ENCODE measurements at regions not wholly inside any gene's neighbourhood (a gene's known extent, or its start where the extent isn't known, plus 50 kb on each side); places are given as distances from the start of the nearest gene placed in this dataset.

- Histone ChIP-seq H3K4me1 (ENCODE audit: insufficient read depth) (no peaks in the 10 kb centered on the region), H3K4me3 (ENCODE audit: low read depth, low read length) (no peak overlapping the region), H3K27ac (ENCODE audit: low read depth) (no peak overlapping the region), H3K36me3 (ENCODE audit: insufficient read depth) (no peaks in the 10 kb centered on the region)
- WGBS: 78% methylated on average over 9 of the region's 9 CpGs
- no peak for DNase-seq (ENCODE audit: extremely low spot score)
These were observed 209.3 kb upstream of the MYT1L start for GRCh38 chr2:2540406-2540805.

- Histone ChIP-seq H3K27ac (ENCODE audit: low read depth) (no peak overlapping the region), H3K4me1 (ENCODE audit: insufficient read depth) (no peaks in the 10 kb centered on the region), H3K36me3 (ENCODE audit: insufficient read depth) (no peaks in the 10 kb centered on the region), H3K4me3 (ENCODE audit: low read depth, low read length) (no peak overlapping the region)
- WGBS: 77% methylated on average over 11 of the region's 11 CpGs
- no peak for DNase-seq (ENCODE audit: extremely low spot score)
These were observed 205.5 kb upstream of the MYT1L start for GRCh38 chr2:2536416-2537056.

- H3K27ac ChIP-seq (ENCODE audit: low read depth): no peak overlapping the region
These were observed 199.3 kb upstream of the MYT1L start for GRCh38 chr2:2530334-2530733.

GRCh38 chr2:2528846-2529245 is 197.8 kb upstream of the MYT1L start:
- H3K4me3 ChIP-seq (ENCODE audit: low read depth, low read length): no peak overlapping the region
- H3K27ac ChIP-seq (ENCODE audit: low read depth): no peak overlapping the region
- no peaks in the 10 kb centered on the region for H3K36me3 ChIP-seq (ENCODE audit: insufficient read depth)
- H3K4me1 ChIP-seq (ENCODE audit: insufficient read depth): no peaks in the 10 kb centered on the region
- no peak for DNase-seq (ENCODE audit: extremely low spot score)
- 85% methylated on average over 15 of the region's 15 CpGs for WGBS

More at GRCh38 chr2:2530334-2530733, 199.3 kb upstream of the MYT1L start:
- H3K36me3 ChIP-seq (ENCODE audit: insufficient read depth): no peaks in the 10 kb centered on the region
- H3K4me1 ChIP-seq (ENCODE audit: insufficient read depth): no peaks in the 10 kb centered on the region
- no peak overlapping the region for H3K4me3 ChIP-seq (ENCODE audit: low read depth, low read length)
- DNase-seq (ENCODE audit: extremely low spot score): no peak
- WGBS: 86% methylated on average over 10 of the region's 10 CpGs

- Histone ChIP-seq H3K36me3 (ENCODE audit: insufficient read depth) (no peaks in the 10 kb centered on the region), H3K27ac (ENCODE audit: low read depth) (no peak overlapping the region), H3K4me3 (ENCODE audit: low read depth, low read length) (no peak overlapping the region), H3K4me1 (ENCODE audit: insufficient read depth) (no peaks in the 10 kb centered on the region)
- DNase-seq (ENCODE audit: extremely low spot score): no peak
- 66% methylated on average over 6 of the region's 6 CpGs for WGBS
These were observed 196.1 kb upstream of the MYT1L start for GRCh38 chr2:2527148-2527547.

GRCh38 chr2:2524348-2524941 is 193.4 kb upstream of the MYT1L start:
- Histone ChIP-seq H3K4me3 (ENCODE audit: low read depth, low read length) (no peak overlapping the region), H3K36me3 (ENCODE audit: insufficient read depth) (no peaks in the 10 kb centered on the region), H3K4me1 (ENCODE audit: insufficient read depth) (no peaks in the 10 kb centered on the region), H3K27ac (ENCODE audit: low read depth) (no peak overlapping the region)
- DNase-seq (ENCODE audit: extremely low spot score): no peak
- 58% methylated on average over 12 of the region's 12 CpGs for WGBS

DNA sequence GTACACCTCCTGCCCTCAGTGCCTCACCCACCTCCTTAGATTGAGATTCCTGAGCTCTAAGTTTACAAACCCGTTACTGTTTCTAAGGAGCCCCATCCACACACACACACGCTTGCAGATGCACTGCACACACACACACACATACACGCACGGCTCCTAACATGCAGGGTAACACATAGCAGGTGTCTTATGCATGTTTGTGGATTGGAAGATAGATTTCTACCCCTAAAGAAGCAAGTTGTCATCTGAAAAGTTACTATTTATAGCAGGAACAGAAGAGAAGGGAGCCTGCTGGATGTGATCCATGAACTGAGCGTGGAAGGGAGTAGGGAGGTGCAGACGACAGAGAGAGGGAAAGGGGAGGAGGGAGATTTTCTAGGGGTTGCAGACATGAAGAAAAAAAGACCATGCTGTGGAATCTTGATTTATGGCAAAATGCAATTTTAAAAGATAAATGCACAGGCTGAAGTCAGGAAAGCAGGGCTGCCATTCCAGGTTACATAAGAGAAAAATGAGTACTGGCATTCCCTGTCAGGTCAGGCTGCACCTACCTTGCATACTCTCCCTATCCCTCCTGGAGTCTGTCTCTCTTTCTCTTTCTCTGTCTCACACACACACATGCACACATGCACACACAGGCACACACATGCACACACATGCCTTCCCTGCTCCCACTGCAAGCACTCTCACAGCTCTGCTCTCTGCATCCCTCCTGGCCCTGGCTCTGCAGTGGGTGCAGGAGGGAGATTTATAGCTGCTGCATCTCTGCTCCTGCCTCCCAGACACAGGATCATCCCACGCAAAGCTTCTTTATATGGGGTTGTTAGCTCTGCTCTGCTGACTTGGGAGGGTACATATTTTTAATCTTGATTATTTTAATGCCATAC is 192.6 kb upstream of the MYT1L start:
- WGBS: 27% methylated on average over 7 of the region's 7 CpGs
- H3K4me1 ChIP-seq (ENCODE audit: insufficient read depth): no peaks in the 10 kb centered on the region
- no peak overlapping the region for H3K27ac ChIP-seq (ENCODE audit: low read depth)
- H3K4me3 ChIP-seq (ENCODE audit: low read depth, low read length): no peak overlapping the region
- no peaks in the 10 kb centered on the region for H3K36me3 ChIP-seq (ENCODE audit: insufficient read depth)
- no peak for DNase-seq (ENCODE audit: extremely low spot score)

DNA sequence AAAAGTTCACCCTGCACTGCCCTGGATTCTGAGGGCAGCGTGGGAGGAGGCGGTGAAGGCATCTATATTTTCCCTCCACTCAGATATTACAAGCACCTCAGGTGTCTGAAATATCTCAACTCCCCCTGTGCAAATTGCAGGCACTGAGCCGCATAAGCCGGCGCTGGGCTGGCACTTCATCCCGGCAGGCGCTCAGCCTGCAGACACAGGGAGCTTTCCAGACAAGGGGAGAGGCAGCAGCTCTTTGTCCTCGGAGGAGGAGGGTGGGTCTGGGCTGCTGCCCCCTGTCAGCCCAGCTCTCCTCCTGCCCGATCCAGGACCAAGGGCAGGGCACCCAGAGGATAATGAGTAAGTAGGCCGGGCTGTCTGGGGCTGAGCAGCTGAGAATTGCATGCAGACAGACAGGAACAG is 189.3 kb upstream of the MYT1L start:
- H3K36me3 ChIP-seq (ENCODE audit: insufficient read depth): no peaks in the 10 kb centered on the region
- no peak overlapping the region for H3K27ac ChIP-seq (ENCODE audit: low read depth)
- H3K4me1 ChIP-seq (ENCODE audit: insufficient read depth): no peaks in the 10 kb centered on the region
- H3K4me3 ChIP-seq (ENCODE audit: low read depth, low read length): no peak overlapping the region
- DNase-seq (ENCODE audit: extremely low spot score): no peak
- 65% methylated on average over 10 of the region's 10 CpGs for WGBS

- WGBS: 45% methylated on average over 1 of the region's 1 CpG
- no peak overlapping the region for H3K27ac ChIP-seq (ENCODE audit: low read depth)
- no peak overlapping the region for H3K4me3 ChIP-seq (ENCODE audit: low read depth, low read length)
- H3K4me1 ChIP-seq (ENCODE audit: insufficient read depth): no peaks in the 10 kb centered on the region
- no peak for DNase-seq (ENCODE audit: extremely low spot score)
- no peaks in the 10 kb centered on the region for H3K36me3 ChIP-seq (ENCODE audit: insufficient read depth)
These were observed 188.3 kb upstream of the MYT1L start for GRCh38 chr2:2519381-2519780.

GRCh38 chr2:2517399-2517798 is 186.3 kb upstream of the MYT1L start:
- Histone ChIP-seq H3K36me3 (ENCODE audit: insufficient read depth) (no peaks in the 10 kb centered on the region), H3K4me3 (ENCODE audit: low read depth, low read length) (no peak overlapping the region), H3K27ac (ENCODE audit: low read depth) (no peak overlapping the region), H3K4me1 (ENCODE audit: insufficient read depth) (no peaks in the 10 kb centered on the region)
- no peak for DNase-seq (ENCODE audit: extremely low spot score)
- WGBS: 84% methylated on average over 2 of the region's 2 CpGs

- Histone ChIP-seq H3K36me3 (ENCODE audit: insufficient read depth) (no peaks in the 10 kb centered on the region), H3K4me1 (ENCODE audit: insufficient read depth) (no peaks in the 10 kb centered on the region), H3K27ac (ENCODE audit: low read depth) (no peak overlapping the region), H3K4me3 (ENCODE audit: low read depth, low read length) (no peak overlapping the region)
- 85% methylated on average over 14 of the region's 14 CpGs for WGBS
- no peak for DNase-seq (ENCODE audit: extremely low spot score)
These were observed 185.3 kb upstream of the MYT1L start for GRCh38 chr2:2516386-2516785.

DNA sequence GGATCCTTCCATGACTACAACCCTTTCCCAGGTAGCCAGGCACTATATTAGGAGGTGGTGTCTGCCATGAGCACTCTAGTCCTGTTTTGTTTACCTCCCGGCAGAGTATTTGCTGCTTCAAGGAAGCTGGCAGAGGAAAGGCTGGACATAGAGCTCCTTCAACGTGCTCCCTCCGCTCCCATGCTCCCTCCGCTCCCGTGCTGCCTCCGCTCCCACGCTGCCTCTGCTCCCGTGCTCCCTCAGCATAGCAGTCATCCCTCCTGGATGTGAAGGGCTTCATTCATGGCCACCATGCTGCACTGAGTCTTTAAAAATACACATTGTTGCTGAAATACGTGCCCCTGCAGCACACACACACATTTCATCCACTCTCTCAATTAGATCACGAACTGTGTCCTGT is 181.9 kb upstream of the MYT1L start:
- Histone ChIP-seq H3K27ac (ENCODE audit: low read depth) (no peak overlapping the region), H3K4me1 (ENCODE audit: insufficient read depth) (no peaks in the 10 kb centered on the region), H3K4me3 (ENCODE audit: low read depth, low read length) (no peak overlapping the region), H3K36me3 (ENCODE audit: insufficient read depth) (no peaks in the 10 kb centered on the region)
- no peak for DNase-seq (ENCODE audit: extremely low spot score)
- WGBS: 76% methylated on average over 10 of the region's 10 CpGs

DNA sequence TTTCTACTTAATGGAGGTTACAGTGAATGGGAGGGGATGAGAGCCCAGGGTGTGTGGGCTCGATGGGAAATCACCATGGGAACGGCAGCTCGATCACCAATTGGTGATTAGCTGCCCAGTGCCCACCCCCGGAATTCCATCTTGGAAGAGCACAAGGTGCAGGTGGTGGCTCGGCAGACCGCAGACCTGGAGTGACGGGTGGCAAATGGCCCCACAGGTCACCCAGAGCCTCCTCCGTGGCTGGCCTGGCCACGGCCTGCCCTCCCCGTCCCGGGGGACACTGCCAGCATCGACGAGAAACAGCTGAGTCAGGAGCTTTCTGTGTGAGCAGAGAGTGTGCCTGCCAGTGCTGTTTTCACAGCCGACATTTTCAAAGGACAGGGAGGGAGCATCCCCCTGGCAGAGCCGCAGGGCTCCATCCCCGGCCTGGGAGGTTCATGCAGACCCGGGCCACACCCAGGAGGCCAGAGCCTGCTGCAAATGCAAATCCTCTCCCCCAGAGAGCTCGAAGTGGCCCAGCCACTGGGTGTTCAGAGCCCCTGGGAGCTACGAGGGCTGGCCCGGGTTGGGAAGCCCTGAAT is 176.4 kb upstream of the MYT1L start:
- Histone ChIP-seq H3K4me3 (ENCODE audit: low read depth, low read length) (no peak overlapping the region), H3K4me1 (ENCODE audit: insufficient read depth) (no peaks in the 10 kb centered on the region)

GRCh38 chr2:2506536-2506935 is 175.5 kb upstream of the MYT1L start:
- DNase-seq (ENCODE audit: extremely low spot score): no peak
- no peaks in the 10 kb centered on the region for H3K4me1 ChIP-seq (ENCODE audit: insufficient read depth)
- no peak overlapping the region for H3K27ac ChIP-seq (ENCODE audit: low read depth)
- H3K4me3 ChIP-seq (ENCODE audit: low read depth, low read length): no peak overlapping the region
- no peaks in the 10 kb centered on the region for H3K36me3 ChIP-seq (ENCODE audit: insufficient read depth)
- 93% methylated on average over 6 of the region's 6 CpGs for WGBS

More for the DNA sequence above, 176.4 kb upstream of the MYT1L start:
- H3K27ac ChIP-seq (ENCODE audit: low read depth): no peak overlapping the region
- no peaks in the 10 kb centered on the region for H3K36me3 ChIP-seq (ENCODE audit: insufficient read depth)
- WGBS: 75% methylated on average over 20 of the region's 20 CpGs
- DNase-seq (ENCODE audit: extremely low spot score): no peak
